Renal cortical epithelial cell (primary cell): ENCODE measurements at regions not wholly inside any gene's neighbourhood (a gene's known extent, or its start where the extent isn't known, plus 50 kb on each side); places are given as distances from the start of the nearest gene placed in this dataset.
A peak's percentile ranks its signal among the peaks of the same experiment; 100 is the strongest.
"Not testable (repeated sequence)": the region's sequence is repeated elsewhere in the genome, so short reads cannot be mapped to it uniquely, and the experiment has no call there.

Experiments
- DNase-seq: peaks from one replicate; pipeline ENCODE4 v3.0.0-alpha.2; 2011; ENCODE audit warnings: low read depth

DNA sequence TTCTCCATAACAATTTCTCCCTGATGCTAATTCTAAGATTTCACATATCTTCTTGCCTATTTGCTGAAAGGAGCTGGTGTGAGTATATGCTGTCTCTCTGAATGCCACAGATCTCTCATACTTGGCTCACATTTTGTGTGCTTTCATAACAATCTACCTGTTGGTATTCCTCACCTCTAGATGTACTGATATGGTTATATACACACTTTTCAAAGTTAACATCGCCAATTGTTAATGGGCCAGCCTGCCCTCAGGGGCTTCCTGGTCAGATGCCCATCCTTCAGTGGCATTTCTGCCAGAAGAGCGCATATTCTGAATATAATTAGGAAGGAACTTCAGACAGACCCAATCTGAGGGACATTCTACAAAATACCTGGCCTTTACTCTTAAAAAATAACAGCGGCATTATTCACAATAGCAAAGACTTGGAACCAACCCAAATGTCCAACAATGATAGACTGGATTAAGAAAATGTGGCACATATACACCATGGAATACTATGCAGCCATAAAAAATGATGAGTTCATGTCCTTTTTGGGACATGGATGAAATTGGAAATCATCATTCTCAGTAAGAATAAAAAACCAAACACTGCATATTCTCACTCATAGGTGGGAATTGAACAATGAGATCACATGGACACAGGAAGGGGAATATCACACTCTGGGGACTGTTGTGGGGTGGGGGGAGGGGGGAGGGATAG, 123.9 kb upstream of the FAT1 start:
- DNase-seq = not testable (repeated sequence)

DNA sequence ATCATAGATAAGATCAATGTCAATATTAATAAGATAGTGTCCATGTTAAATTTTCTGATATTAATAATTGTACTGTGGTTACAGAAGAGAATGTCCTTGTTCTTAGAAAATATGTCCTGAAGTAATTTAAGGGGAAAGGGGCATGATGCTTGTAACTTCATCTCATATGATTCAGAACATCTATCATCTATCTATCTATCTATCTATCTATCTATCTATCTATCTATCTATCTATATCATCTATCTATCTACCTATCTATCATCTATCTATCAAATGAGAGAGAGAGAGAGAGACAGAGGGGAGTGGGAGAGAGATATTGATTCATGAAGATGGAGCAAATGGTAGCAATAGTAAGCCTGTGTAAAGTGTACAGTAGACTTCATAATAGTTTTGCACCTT, 124.8 kb upstream of the FAT1 start:
- DNase-seq = no peak

DNA sequence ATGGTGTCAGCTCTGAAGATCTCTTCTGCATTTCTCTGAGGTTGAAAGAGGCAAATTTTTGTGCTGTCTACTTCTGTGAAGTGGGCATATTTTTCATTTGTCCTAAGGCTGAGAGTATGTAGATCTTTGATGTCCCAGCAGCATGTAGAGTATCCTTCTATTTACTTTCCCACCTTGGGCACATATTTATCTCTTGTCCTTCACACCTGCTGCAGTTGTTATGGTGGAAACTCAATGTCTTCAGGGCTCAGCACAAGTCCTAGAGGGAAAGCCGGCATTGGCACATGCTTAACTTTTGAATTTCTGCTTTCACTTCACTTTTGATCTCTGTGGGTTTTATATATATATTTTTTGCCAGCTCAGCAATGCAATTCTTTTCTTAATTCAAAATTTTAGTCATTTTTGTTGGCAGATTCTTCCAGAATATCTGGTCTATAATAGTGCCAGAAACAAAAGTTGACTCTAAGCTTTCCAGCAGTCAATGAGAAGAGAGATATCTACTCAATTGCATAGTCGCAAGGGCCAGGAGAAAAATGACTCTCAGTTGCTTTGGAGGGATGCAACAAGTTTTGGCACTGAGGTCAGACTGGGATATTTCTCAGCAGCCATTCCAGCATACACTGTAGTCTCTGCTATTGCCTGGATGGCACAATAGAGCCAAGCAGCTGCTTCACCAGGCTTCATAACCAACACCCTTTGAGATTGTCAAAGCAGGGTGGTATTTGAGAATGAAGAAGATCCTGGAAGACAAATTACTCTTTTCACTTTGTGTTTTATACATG, 127.8 kb upstream of the FAT1 start:
- DNase-seq = no peak

DNA sequence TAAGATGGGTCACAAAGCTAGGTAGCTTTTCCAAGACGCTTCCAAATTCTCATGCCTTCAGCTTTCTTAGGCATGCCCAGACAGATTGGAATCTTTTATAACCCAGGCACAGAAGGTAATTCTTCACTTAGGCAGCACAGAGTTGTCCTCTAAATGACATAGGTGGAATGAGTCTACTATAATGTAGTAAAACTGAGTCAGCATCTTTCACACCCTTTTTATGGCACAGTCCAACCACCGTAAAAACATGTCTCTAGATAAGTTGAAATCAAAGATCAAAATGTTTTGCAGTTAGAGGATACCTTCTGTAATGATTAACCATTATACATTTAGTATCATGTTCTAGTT, 128.4 kb upstream of the FAT1 start:
- DNase-seq = no peak

DNA sequence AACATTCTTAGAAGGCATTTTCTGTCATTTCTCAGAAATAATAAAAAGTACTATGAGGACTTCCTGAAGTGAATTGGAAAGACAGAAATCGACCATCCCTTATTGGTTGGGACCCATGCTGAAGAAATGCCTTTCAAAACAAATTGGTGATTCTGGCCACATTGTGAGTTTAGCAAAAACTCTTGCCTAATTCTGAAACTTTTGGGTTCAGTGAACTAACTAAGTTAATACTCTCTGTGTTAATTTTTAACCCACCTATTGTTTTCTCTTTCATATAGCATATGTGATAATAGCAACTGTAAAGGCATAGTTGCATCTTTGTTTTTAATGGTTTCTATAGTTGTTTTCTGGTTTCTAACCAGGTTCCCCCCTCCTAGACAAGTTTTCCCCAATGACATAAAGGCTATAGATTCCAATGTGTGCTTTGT, 129.3 kb upstream of the FAT1 start:
- peak; percentile 73 for DNase-seq

DNA sequence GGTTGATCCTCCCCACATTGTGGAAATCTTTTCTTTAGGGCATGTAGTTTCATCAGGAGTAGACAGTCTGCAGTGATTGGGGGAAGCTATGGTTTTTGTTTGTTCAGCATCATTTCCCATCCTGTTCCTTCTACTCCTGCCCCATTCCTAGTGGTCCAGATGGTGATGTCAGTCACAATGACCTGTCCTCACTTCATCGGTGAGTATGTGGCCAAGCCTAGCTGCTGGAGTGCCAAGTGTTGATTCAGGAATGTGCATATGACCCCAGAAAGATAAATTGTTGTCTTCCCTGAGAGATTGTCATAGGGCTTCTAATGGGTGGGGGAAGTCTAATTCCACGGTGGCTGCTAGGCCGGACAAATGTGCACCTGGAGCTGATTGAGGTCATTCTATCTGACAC, 130.6 kb upstream of the FAT1 start:
- DNase-seq = peak; percentile 72

DNA sequence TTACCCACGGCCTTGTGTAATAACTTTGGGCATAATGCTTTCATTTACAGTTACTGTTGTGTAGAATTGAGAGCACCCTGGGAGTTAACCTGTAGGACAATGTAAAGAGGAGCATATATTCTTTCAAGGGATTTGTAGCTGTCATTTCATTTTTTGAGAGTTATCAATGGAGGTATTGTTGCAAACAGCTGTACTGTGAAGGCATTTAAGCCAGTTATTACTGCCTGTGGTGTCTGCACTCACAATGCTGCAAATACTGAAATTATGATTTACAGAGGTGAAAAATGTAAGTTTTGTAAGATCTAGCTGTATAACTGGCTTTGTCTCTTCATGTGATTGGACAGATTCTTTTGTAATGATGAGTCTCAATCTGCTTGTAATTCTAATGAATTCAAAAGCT, 131.5 kb upstream of the FAT1 start:
- DNase-seq = no peak

DNA sequence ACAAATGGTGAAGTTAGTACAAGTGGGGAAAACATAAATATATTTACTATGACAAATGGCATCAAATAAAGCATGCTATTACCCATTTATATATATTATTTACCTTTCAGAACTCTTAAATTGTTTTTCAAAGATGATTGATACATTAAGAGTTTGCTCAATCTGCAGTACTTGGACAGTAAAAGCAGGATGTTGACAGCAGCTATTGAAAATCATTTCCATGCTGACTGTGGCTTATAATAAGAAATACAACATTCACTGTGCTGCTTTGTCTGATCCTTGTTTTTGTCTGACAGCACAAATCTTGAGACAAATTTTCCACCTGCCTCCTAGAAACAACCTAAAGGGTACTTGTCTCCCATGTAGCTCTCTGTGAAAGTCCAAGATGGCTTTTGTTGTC, 134.1 kb upstream of the FAT1 start:
- no peak for DNase-seq

DNA sequence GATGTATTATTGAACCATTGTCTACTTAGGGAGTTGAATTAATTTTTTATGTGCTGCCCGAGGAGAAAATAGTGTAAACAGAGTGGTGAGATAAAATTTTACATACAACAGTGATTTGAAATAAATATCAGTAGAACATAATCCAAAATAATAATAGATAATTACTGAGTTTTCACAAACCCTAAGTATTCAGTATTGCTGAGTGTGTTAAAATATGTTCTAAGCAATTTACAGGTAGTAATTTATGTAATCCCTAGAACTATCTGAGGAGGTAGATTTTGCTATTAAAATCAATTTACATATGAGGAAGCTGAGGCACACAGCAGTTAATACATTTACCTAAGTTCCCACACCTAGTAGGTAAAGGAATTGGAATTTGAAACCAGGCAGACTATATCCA, 134.7 kb upstream of the FAT1 start:
- no peak for DNase-seq

DNA sequence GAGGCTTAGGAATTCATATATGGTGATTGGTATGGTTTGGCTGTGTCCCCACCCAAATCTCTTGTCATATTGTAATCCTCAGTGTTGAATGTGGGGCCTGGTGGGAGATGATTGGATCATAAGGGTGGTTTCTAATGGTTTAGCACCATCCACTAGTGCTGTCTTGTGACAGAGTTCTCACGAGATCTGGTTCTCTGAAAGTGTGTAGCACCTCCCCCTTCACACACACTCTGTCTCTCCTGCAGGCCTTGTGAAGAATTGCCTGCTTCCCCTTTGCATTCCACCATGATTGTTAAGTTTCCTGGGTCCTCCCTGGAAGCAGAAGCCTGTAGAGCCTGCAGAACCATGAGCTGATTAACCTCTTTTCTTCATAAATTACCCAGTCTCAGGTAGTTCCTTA, 135.8 kb upstream of the FAT1 start:
- DNase-seq = no peak

DNA sequence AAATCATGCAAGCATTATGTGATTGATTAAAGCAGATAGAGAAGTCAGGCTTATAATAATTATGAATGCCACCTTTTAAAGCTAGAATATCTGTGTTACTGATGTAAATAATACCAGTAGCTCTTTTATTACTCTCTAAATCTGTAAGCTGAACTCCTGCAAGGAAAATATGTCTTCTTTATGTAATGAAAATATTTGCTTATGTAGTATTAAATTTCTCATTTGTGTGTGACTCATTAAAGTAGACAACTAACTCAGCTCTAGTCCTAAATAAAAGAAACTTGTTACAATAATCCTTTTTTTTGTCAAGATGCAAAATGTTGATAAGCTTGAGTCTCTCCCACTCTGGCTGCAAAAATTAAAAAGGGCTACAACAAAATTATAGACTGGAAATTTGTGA, 137.7 kb upstream of the FAT1 start:
- no peak for DNase-seq

DNA sequence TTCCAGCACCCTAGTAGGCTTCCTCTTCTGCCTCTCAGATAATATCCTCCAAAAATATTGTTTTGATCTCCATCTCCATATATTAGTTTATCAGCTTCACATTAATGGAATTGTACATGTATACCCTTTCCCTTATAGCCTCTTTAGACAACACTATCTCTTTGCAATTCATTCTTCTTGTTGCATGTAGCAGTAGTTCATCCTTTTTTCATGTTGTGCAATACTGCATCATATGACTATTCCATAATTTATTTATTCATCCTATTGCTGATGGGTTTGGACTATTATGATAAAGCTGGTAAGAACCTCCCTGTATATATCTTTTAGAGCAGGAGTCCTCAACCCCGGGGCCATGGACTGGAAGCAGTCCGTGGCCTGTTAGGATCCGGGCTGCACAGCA, 148.2 kb upstream of the FAT1 start:
- DNase-seq = no peak

DNA sequence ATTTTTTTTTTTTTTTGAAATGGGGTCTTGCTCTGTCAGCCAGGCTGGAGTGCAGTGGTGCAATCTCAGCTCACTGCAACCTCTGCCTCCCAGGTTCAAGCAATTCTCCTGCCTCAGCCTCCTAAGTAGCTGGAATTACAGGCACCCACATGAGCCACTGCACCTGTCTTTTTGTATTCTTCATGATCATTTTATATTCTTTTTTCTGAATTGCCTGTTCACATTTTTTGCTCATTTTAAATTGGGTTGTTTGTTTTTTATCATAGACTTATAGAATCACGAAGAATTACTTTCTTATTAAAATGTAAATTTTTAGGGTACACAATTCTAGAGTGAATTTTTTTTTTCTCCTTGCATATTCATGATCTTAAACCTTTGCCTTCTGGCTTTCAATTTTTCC, 149.4 kb upstream of the FAT1 start:
- not testable (repeated sequence) for DNase-seq

DNA sequence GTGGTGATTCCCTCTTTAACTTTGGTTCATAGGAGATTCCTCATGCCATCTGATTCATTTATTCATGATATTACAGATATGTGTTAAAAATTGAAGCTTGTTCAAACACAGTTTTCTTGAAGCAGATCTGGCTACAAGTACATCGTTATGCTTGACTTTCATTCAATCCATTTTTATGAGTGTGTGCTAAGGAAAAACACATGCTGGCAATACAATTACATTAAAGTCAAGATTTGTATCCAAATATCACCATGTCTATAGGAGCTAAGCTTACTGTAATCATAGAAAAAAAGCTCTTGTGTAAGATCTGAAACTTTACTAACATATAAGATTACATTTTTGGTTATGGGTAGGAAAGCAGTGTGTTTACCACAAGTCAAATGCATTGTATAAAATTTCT, 151.8 kb upstream of the FAT1 start:
- DNase-seq = no peak

DNA sequence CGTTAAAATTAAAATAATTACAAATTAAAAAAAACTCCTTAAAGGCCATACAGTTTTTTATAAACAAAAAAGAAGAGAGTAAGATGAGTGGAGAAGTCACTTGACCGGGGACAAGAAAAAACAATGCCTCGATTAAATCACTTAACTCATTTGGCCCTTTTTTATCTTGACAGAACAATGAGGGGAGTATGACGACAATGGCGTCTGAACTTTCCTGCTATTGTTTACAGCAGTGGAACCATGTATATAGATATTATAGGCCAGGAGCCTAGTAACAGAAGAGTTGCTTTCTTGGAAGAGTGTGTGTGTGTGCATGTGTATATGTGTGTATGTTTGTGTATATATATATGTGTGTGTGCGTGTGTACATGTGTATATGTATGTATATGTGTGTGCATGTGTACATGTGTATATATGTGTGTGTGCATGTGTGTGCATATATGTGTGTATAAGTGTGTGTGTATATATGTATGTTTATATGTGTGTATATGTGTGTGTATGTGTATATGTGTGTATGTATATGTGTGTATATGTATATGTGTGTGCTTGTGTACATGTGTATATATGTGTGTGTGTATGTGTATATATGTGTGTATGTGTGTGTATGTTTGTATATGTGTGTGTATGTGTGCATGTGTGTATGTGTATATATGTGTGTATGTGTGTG, 153.4 kb upstream of the FAT1 start:
- DNase-seq = no peak

DNA sequence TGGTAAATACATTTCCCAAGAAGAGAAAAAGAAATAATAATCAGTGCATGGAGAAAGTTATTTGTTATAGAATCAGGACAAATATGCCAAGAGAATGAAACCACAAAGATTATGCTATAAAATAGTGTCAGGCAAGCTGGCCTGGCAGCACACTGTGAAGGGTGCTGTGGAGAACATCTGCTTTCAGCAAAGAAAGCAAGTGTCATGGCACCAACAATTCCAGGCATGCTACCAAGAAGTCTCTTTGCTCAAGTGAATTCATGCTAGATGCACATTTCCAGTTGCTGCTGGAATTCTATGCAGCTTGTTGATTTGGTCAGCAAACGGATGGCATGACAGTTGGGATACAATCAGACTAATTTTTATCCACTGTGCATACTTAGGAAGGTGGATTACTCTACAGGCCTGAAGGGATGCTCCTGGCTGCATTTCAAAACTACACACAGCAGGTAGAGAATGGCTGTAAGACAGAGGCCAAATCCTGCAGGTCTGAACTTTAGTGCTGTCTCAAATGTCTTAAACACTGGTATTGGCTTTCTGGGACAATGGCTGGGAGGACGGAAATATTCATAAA, 154.6 kb upstream of the FAT1 start:
- no peak for DNase-seq

DNA sequence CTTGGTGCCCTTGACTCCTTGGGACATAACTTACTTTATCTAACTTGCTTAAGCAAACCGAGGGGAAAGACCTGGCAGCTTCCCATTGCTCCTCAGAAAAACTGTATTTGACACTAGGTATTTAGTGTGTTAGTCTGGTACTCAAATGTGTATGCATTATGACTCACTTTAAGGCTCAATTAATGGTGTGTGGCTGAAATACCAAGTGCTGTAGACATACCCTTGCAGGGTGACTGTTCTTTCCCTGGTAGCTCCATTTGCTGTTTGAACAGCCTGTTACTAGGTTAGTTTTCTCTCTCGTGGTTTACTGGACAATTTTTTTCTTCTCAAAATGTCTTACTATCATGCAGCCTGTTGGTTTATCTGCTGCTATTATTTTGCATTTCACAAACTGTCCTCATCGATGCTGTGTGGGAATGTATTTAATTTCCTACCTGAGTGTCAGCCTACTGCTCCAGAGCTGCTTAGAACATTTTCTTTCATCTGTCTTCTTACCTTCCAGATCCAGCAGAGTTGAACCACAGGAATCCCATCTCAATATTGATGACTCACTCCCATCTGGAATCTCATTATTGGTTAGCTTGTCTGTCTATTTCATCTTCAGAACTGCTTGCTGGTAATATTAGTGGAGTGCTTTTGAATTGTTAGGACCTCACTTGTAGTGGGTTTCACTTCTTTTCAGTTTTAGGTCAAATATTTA, 158.0 kb upstream of the FAT1 start:
- DNase-seq = peak; percentile 96

DNA sequence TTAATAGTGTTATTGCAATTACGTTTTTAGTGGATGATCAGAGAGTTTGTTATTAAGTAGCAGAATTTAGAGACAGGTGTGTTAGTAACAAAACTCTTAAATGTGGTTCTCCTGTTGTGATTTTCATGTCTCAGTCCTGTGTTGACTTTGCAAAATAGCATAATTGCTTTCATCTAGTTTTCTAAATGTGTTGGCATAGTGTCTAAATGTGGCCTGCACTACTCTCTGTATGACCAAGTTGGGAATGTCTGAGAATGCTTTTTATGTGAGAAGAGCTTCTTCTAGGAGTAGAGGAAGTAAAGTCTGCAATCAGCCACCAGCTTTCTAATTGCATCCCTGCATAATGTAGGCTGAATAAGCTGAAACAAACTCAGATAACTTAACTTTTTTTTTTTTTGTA, 158.6 kb upstream of the FAT1 start:
- peak; percentile 13 for DNase-seq

DNA sequence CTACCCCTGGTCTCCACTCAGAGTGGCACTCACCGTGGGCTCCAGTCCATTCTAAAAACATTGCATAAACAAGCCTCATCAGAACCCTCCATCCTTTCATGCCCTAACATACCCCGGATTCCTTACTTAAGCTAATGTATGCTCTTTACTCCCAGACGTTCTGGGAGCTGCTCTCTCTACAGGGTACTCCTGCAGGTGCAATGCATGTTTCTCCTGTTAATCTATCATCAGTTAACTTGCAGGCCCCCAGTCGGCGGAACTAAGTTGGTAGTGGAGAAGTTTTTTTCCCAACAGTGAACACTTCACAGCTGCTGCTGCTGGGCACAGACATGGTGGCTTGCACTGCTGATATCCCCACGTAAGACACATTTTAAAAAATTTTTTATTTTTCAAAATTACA, 161.6 kb upstream of the FAT1 start:
- DNase-seq = peak; percentile 47

DNA sequence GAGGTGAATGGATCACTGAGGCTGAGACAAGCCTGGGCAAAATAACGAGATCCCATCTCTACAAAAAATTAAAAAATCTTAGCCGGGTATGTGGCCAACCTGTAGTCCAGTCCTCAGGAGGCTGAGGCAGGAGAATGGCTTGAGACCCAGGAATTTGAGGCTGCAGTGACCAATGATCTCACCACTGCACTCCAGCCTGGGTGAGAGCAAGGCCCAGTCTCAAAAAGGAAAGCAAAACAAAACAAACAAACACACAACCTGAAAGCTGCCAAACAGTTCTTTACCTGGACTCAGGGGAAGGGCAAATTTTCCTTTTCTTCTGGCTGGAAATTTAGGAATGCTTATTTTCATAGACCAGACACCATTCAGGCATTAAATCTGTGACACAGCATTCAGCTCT, 163.1 kb upstream of the FAT1 start:
- DNase-seq = no peak

DNA sequence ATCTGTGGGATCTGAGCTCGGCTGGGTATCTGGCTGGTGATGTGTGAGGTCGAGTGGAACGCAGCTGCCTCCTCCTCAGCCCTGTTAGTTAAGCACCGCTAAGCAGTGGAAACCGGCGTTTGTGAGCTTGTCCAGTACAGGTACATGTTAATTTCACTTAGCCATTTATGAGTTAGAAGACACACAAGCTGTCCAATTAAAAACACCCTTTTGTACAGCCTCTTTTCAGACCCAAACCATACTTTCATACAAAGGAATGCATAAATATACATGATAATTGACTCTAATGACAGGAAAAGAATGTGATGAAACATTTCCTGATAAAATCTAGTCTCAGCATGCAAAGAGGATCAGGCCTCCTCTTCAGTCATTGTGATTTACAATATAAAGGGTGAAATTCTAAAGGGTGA, 163.6 kb upstream of the FAT1 start:
- DNase-seq = peak; percentile 66

DNA sequence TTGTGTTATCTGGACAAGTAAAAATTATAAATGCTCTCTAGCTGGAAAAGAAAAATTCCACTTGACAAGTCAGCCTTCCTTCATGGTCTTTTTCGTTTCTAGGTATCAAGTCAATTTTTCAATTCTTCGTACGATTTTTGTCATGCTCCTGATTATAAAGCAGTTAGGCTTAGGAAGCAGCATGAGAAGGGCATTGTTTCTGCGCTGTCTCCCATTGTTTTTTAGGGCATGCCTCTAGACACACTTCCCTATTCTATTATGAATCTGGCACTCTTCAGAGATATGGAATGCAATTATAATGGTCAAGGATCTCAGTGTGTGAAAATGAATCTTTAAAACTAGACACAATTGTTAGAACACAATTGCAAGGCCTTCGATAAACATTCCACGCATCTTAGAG, 164.1 kb upstream of the FAT1 start:
- no peak for DNase-seq
